ENCODE measurements at regions not wholly inside any gene's neighbourhood (a gene's known extent, or its start where the extent isn't known, plus 50 kb on each side); places are given as distances from the start of the nearest gene placed in this dataset.

DNA sequence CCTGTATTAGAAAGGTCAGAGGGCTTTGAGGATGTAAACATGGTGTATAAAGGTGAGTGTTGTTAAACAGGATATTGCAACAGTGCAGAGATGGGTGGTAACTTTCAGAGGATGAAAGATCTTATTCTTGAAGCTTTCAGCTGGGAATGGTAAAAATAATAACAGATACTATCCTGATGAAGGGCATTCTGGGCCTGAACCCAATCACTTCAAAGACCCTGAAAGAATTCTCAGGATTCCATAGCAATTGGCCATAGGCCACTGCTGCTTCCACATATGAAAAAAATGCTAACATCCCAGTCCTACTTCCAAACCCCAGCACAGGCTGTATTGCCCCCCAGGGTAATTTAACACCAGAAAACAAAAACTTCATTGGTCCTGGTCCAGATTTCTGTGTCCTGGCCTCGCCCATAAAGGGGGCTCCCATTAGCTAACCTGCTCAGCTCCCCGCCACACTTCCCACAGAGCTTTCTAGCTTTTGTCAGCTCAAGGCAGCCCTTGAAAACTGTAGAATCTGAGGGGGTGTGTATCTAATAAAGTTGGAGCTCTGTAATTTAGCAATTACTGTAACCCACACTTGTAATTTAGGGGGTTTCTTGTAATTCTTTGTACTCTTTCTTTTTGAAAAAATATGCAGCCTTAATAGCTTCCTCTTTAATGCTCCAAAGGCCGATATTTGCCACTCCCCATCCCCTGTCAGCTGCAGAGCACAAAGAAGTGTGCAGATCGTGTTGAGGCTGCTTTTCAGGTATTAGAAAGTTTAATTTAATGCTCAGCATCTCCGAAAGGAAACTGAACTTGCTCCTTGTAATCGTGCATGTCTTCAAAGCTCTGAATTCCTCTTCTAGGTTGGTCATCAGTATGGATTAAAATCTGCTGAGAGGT, 371.5 kb downstream of the SEC14L1 start:
- TF ChIP-seq, protein P1, sequence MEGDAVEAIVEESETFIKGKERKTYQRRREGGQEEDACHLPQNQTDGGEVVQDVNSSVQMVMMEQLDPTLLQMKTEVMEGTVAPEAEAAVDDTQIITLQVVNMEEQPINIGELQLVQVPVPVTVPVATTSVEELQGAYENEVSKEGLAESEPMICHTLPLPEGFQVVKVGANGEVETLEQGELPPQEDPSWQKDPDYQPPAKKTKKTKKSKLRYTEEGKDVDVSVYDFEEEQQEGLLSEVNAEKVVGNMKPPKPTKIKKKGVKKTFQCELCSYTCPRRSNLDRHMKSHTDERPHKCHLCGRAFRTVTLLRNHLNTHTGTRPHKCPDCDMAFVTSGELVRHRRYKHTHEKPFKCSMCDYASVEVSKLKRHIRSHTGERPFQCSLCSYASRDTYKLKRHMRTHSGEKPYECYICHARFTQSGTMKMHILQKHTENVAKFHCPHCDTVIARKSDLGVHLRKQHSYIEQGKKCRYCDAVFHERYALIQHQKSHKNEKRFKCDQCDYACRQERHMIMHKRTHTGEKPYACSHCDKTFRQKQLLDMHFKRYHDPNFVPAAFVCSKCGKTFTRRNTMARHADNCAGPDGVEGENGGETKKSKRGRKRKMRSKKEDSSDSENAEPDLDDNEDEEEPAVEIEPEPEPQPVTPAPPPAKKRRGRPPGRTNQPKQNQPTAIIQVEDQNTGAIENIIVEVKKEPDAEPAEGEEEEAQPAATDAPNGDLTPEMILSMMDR (IDR thresholded peaks at IDR 0.05), result no peak
- no peak for TF ChIP-seq POLR2A (IDR thresholded peaks at IDR 0.05)
